ENCODE measurements at regions not wholly inside any gene's neighbourhood (a gene's known extent, or its start where the extent isn't known, plus 50 kb on each side); places are given as distances from the start of the nearest gene placed in this dataset.

DNA sequence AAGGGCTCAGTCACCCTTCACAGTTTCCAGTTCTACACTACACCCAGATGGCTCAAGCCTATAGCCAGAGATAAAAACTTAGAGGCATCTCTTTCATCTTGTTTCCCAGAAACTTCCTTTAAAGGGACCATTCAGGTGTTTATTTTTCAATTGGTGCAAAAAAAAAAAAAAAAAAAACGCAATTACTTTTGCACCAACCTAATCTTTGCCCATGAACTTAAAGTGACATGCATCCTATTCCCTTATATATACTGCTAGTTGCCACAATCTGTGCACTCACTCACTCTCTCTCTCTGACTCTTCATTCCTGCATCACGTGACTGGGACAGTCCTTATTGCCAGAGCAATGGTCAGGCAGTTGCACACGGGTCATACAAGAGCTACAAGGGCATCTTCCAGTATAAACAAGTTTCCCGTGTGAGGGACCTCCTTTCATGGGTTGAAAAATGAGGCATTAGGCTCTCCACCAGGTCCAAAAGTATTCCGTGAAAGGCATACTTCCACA is 789.4 kb downstream of the EPHA4 start:
- Mint-ChIP-seq H3K4me3 (no peak overlapping the region), H3K4me1 (peaks cover 5% of the 10 kb centered on the region), H3K27me3 (ENCODE audit: low read depth) (peaks cover 74% of the 10 kb centered on the region), H3K36me3 (no peaks in the 10 kb centered on the region), H3K27ac (no peak overlapping the region), H3K9me3 (peaks cover 6% of the 10 kb centered on the region)
- no peak for DNase-seq (ENCODE audit: low spot score)
- POLR2A ChIA-PET, result no interaction called here
- CTCF ChIA-PET, result no interaction called here
- TF ChIP-seq, protein P1, sequence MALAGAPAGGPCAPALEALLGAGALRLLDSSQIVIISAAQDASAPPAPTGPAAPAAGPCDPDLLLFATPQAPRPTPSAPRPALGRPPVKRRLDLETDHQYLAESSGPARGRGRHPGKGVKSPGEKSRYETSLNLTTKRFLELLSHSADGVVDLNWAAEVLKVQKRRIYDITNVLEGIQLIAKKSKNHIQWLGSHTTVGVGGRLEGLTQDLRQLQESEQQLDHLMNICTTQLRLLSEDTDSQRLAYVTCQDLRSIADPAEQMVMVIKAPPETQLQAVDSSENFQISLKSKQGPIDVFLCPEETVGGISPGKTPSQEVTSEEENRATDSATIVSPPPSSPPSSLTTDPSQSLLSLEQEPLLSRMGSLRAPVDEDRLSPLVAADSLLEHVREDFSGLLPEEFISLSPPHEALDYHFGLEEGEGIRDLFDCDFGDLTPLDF (CRISPR knock-in tag; IDR thresholded peaks at IDR 0.05), result no peak
- TF ChIP-seq ZNF121 (CRISPR knock-in tag; IDR thresholded peaks at IDR 0.05), result no peak
- no peak for TF ChIP-seq TCF7 (CRISPR knock-in tag; IDR thresholded peaks at IDR 0.05; ENCODE audit: low read depth)
- no peak for TF ChIP-seq IRF2 (CRISPR knock-in tag; IDR thresholded peaks at IDR 0.05; ENCODE audit: borderline replicate concordance, low read depth)
- no peak for TF ChIP-seq KAT7 (CRISPR knock-in tag; IDR thresholded peaks at IDR 0.05; ENCODE audit: borderline replicate concordance)
- TF ChIP-seq ZNF138 (CRISPR knock-in tag; conservative IDR thresholded peaks at IDR 0.05), result no peak
- TF ChIP-seq TEAD1 (CRISPR knock-in tag; IDR thresholded peaks at IDR 0.05), result no peak
- TF ChIP-seq, protein P2, sequence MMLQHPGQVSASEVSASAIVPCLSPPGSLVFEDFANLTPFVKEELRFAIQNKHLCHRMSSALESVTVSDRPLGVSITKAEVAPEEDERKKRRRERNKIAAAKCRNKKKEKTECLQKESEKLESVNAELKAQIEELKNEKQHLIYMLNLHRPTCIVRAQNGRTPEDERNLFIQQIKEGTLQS (CRISPR knock-in tag; conservative IDR thresholded peaks at IDR 0.05), result no peak
- TF ChIP-seq, protein P3, sequence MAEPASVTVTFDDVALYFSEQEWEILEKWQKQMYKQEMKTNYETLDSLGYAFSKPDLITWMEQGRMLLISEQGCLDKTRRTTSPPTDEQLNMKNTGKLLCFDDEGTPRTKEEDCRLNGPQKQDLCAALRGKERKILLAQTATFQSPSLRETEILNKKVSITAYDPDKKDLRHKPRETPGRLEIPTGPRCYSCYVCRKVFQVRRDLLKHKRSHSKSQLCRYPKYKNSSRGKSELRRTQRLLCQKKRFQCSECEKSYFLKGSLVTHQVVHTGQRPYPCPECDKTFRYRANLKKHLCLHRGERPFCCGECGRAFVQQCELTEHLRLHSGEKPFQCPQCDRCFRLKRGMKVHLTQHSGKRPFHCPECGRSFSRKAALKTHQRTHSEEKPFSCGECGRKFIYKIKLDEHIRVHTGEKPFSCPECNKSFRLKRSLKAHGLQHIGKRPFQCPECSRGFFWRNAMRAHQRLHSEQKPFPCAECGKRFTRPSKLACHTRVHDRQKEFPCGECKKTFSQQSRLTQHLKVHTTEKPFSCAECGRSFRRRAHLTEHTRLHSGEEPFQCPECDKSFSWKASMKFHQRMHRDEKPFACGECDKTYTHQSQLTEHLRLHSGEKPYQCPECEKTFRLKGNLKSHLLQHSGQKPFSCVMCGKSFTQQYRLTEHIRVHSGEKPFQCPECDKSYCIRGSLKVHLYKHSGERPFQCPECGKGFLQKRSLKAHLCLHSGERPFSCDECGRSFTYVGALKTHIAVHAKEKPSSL (CRISPR knock-in tag; conservative IDR thresholded peaks at IDR 0.05), result no peak
- TF ChIP-seq, protein P4, sequence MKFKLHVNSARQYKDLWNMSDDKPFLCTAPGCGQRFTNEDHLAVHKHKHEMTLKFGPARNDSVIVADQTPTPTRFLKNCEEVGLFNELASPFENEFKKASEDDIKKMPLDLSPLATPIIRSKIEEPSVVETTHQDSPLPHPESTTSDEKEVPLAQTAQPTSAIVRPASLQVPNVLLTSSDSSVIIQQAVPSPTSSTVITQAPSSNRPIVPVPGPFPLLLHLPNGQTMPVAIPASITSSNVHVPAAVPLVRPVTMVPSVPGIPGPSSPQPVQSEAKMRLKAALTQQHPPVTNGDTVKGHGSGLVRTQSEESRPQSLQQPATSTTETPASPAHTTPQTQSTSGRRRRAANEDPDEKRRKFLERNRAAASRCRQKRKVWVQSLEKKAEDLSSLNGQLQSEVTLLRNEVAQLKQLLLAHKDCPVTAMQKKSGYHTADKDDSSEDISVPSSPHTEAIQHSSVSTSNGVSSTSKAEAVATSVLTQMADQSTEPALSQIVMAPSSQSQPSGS (CRISPR knock-in tag; IDR thresholded peaks at IDR 0.05; ENCODE audit: borderline replicate concordance, low read depth), result no peak
- TF ChIP-seq NFYB (CRISPR knock-in tag; conservative IDR thresholded peaks at IDR 0.05; ENCODE audit: low read depth), result no peak
- no peak for TF ChIP-seq NR3C1 (CRISPR knock-in tag; conservative IDR thresholded peaks at IDR 0.05; ENCODE audit: low read depth)
- no peak for TF ChIP-seq NFATC4 (CRISPR knock-in tag; IDR thresholded peaks at IDR 0.05)
- no peak for ATAC-seq

DNA sequence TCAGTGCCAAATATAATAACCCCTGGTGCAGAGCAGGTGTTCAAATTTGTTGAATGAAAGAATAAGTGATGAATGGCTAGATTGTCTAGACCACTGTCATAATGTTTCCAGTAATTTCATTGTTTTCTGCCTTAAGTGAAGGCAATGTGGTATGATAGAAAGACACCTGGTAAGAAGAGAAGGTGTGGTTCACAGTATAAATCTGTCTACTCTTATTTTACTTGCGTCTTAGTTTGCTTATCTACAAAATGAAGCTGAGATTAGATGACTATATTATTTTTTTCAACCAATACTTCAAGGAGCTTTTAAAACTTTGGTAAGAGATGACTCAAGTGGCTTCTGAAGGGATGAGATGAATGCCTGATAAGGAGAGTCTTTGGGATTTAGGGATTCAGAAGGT is 788.4 kb downstream of the EPHA4 start:
- Mint-ChIP-seq H3K4me3 (no peak overlapping the region), H3K9me3 (peaks cover 9% of the 10 kb centered on the region), H3K36me3 (no peaks in the 10 kb centered on the region; the same call in 1 of the 2 replicates), H3K4me1 (peaks cover 5% of the 10 kb centered on the region), H3K27ac (no peak overlapping the region), H3K27me3 (ENCODE audit: low read depth) (peaks cover 67% of the 10 kb centered on the region)
- POLR2A ChIA-PET, result no interaction called here
- ATAC-seq (no peak), DNase-seq (ENCODE audit: low spot score) (no peak)
- CTCF ChIA-PET, result no interaction called here
- TF ChIP-seq FOXK1 (CRISPR knock-in tag; IDR thresholded peaks at IDR 0.05) (no peak), JAZF1 (CRISPR knock-in tag; IDR thresholded peaks at IDR 0.05) (no peak), TCF7 (CRISPR knock-in tag; IDR thresholded peaks at IDR 0.05; ENCODE audit: low read depth) (no peak), RORB (CRISPR knock-in tag; IDR thresholded peaks at IDR 0.05) (no peak), ZNF219 (CRISPR knock-in tag; IDR thresholded peaks at IDR 0.05; ENCODE audit: borderline replicate concordance) (no peak), GTF2I (CRISPR knock-in tag; conservative IDR thresholded peaks at IDR 0.05) (no peak), FOXP1 (CRISPR knock-in tag; IDR thresholded peaks at IDR 0.05; ENCODE audit: borderline replicate concordance) (no peak), ZNF423 (CRISPR knock-in tag; IDR thresholded peaks at IDR 0.05) (no peak), ATF1 (CRISPR knock-in tag; IDR thresholded peaks at IDR 0.05) (no peak), SOX15 (CRISPR knock-in tag; IDR thresholded peaks at IDR 0.05) (no peak)
- TF ChIP-seq, protein P5, sequence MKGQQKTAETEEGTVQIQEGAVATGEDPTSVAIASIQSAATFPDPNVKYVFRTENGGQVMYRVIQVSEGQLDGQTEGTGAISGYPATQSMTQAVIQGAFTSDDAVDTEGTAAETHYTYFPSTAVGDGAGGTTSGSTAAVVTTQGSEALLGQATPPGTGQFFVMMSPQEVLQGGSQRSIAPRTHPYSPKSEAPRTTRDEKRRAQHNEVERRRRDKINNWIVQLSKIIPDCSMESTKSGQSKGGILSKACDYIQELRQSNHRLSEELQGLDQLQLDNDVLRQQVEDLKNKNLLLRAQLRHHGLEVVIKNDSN (CRISPR knock-in tag; IDR thresholded peaks at IDR 0.05), result no peak
- TF ChIP-seq, protein P6, sequence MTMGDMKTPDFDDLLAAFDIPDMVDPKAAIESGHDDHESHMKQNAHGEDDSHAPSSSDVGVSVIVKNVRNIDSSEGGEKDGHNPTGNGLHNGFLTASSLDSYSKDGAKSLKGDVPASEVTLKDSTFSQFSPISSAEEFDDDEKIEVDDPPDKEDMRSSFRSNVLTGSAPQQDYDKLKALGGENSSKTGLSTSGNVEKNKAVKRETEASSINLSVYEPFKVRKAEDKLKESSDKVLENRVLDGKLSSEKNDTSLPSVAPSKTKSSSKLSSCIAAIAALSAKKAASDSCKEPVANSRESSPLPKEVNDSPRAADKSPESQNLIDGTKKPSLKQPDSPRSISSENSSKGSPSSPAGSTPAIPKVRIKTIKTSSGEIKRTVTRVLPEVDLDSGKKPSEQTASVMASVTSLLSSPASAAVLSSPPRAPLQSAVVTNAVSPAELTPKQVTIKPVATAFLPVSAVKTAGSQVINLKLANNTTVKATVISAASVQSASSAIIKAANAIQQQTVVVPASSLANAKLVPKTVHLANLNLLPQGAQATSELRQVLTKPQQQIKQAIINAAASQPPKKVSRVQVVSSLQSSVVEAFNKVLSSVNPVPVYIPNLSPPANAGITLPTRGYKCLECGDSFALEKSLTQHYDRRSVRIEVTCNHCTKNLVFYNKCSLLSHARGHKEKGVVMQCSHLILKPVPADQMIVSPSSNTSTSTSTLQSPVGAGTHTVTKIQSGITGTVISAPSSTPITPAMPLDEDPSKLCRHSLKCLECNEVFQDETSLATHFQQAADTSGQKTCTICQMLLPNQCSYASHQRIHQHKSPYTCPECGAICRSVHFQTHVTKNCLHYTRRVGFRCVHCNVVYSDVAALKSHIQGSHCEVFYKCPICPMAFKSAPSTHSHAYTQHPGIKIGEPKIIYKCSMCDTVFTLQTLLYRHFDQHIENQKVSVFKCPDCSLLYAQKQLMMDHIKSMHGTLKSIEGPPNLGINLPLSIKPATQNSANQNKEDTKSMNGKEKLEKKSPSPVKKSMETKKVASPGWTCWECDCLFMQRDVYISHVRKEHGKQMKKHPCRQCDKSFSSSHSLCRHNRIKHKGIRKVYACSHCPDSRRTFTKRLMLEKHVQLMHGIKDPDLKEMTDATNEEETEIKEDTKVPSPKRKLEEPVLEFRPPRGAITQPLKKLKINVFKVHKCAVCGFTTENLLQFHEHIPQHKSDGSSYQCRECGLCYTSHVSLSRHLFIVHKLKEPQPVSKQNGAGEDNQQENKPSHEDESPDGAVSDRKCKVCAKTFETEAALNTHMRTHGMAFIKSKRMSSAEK (CRISPR knock-in tag; IDR thresholded peaks at IDR 0.05; ENCODE audit: borderline replicate concordance), result no peak
- TF ChIP-seq, protein P7, sequence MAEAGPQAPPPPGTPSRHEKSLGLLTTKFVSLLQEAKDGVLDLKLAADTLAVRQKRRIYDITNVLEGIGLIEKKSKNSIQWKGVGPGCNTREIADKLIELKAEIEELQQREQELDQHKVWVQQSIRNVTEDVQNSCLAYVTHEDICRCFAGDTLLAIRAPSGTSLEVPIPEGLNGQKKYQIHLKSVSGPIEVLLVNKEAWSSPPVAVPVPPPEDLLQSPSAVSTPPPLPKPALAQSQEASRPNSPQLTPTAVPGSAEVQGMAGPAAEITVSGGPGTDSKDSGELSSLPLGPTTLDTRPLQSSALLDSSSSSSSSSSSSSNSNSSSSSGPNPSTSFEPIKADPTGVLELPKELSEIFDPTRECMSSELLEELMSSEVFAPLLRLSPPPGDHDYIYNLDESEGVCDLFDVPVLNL (CRISPR knock-in tag; IDR thresholded peaks at IDR 0.05; ENCODE audit: borderline replicate concordance, low read depth), result no peak

All from WTC11 (cell line).